Astrocyte (in vitro differentiated cells and primary cell): ENCODE measurements at regions not wholly inside any gene's neighbourhood (a gene's known extent, or its start where the extent isn't known, plus 50 kb on each side); places are given as distances from the start of the nearest gene placed in this dataset.

Experiments used
- DNase-seq: peaks from one replicate; pipeline ENCODE4 v3.0.0-alpha.2; 2010; ENCODE audit warnings: low read depth
- FAIRE-seq: peaks from 2 replicates; lab custom pipeline; 2011; peaks lifted over from hg19 to GRCh38; lab: Jason Lieb, UNC
- H2AFZ ChIP-seq: 2 replicates; pipeline ENCODE4 v1.6.0; 2012; ENCODE audit warnings: low read depth, low read length, inconsistent platforms
- H3K27ac ChIP-seq: 2 replicates; pipeline ENCODE4 v1.5.1; 2011; ENCODE audit warnings: low read depth, low read length, inconsistent platforms
- H3K27me3 ChIP-seq: 2 replicates; pipeline ENCODE4 v1.6.0; 2011; ENCODE audit warnings: low read length, inconsistent platforms; ENCODE audit not compliant: insufficient read depth
- H3K36me3 ChIP-seq: 2 replicates; pipeline ENCODE4 v1.5.1; 2011; ENCODE audit warnings: low read length, inconsistent platforms; ENCODE audit not compliant: insufficient read depth
- H3K4me1 ChIP-seq: 2 replicates; pipeline ENCODE4 v1.5.1; 2011; ENCODE audit warnings: low read length, inconsistent platforms; ENCODE audit not compliant: insufficient read depth
- H3K4me2 ChIP-seq: 2 replicates; pipeline ENCODE4 v1.6.0; 2012; ENCODE audit warnings: low read length, inconsistent platforms
- H3K4me3 ChIP-seq: 2 replicates; pipeline ENCODE4 v1.5.1; 2011; ENCODE audit warnings: low read depth, mild to moderate bottlenecking, low read length, inconsistent platforms; ENCODE audit not compliant: insufficient read depth
- H3K79me2 ChIP-seq: 2 replicates; pipeline ENCODE4 v1.6.0; 2012; ENCODE audit warnings: mild to moderate bottlenecking, low read length, inconsistent platforms; ENCODE audit not compliant: insufficient read depth
- H3K9ac ChIP-seq: 2 replicates; pipeline ENCODE4 v1.6.0; 2012; ENCODE audit warnings: mild to moderate bottlenecking, low read length, inconsistent platforms
- H3K9me3 ChIP-seq: 2 replicates; pipeline ENCODE4 v1.5.1; 2012; ENCODE audit warnings: low read depth, mild to moderate bottlenecking, low read length, inconsistent platforms; ENCODE audit not compliant: insufficient read depth
- H4K20me1 ChIP-seq: 2 replicates; pipeline ENCODE4 v1.6.0; 2012; ENCODE audit warnings: low read length, inconsistent platforms; ENCODE audit not compliant: insufficient read depth
- H3K27ac Mint-ChIP-seq: one replicate; pipeline ENCODE4 v1.8.0; 2021; ENCODE audit warnings: mild to moderate bottlenecking, mixed read lengths; ENCODE audit not compliant: unreplicated experiment
- H3K27me3 Mint-ChIP-seq: one replicate; pipeline ENCODE4 v1.8.0; 2021; ENCODE audit warnings: low read depth, mixed read lengths; ENCODE audit not compliant: unreplicated experiment
- H3K36me3 Mint-ChIP-seq: one replicate; pipeline ENCODE4 v1.8.0; 2021; ENCODE audit warnings: low read depth, mixed read lengths; ENCODE audit not compliant: unreplicated experiment
- H3K4me1 Mint-ChIP-seq: one replicate; pipeline ENCODE4 v1.8.0; 2021; ENCODE audit warnings: low read depth, mixed read lengths; ENCODE audit not compliant: unreplicated experiment
- H3K4me3 Mint-ChIP-seq: one replicate; pipeline ENCODE4 v1.8.0; 2021; ENCODE audit warnings: mild to moderate bottlenecking, moderate library complexity, mixed read lengths; ENCODE audit not compliant: unreplicated experiment
- H3K9me3 Mint-ChIP-seq: one replicate; pipeline ENCODE4 v1.8.0; 2021; ENCODE audit warnings: mild to moderate bottlenecking, mixed read lengths; ENCODE audit not compliant: unreplicated experiment
- CTCF ChIP-seq: IDR thresholded peaks from 2 replicates; pipeline ENCODE4 v1.5.1; 2011; ENCODE audit warnings: low read depth, mild to moderate bottlenecking, inconsistent platforms, low read length, moderate library complexity; ENCODE audit not compliant: insufficient read depth
- EZH2 ChIP-seq: IDR thresholded peaks from 2 replicates; pipeline ENCODE4 v1.6.1; 2012; ENCODE audit warnings: mild to moderate bottlenecking, low read length, inconsistent platforms; ENCODE audit not compliant: insufficient read depth

GRCh38 chr4:14083150-14083549 is 455.6 kb upstream of the BOD1L1 start:
- Histone ChIP-seq H3K4me3 (no peak overlapping the region), H3K9ac (no peak overlapping the region), H3K4me2 (no peak overlapping the region), H4K20me1 (no peaks in the 10 kb centered on the region), H3K27ac (no peak overlapping the region), H3K36me3 (no peaks in the 10 kb centered on the region), H2AFZ (no peak overlapping the region), H3K9me3 (no peaks in the 10 kb centered on the region), H3K27me3 (no peaks in the 10 kb centered on the region), H3K79me2 (no peaks in the 10 kb centered on the region), H3K4me1 (no peaks in the 10 kb centered on the region)
- Mint-ChIP-seq H3K9me3 (no peaks in the 10 kb centered on the region), H3K4me1 (no peaks in the 10 kb centered on the region), H3K36me3 (no peaks in the 10 kb centered on the region), H3K27ac (no peak overlapping the region), H3K27me3 (peaks cover 3% of the 10 kb centered on the region), H3K4me3 (no peak overlapping the region)
- no peak for DNase-seq
- no peak for FAIRE-seq
- TF ChIP-seq CTCF (no peak), EZH2 (no peak)

- no peaks in the 10 kb centered on the region for H3K4me1 Mint-ChIP-seq
- no peak overlapping the region for H3K4me3 Mint-ChIP-seq
- no peaks in the 10 kb centered on the region for H3K9me3 Mint-ChIP-seq
- FAIRE-seq (no peak), DNase-seq (no peak)
- Histone ChIP-seq H3K4me1 (no peaks in the 10 kb centered on the region), H3K9me3 (no peaks in the 10 kb centered on the region), H4K20me1 (no peaks in the 10 kb centered on the region), H3K27ac (no peak overlapping the region), H3K4me3 (no peak overlapping the region), H2AFZ (no peak overlapping the region), H3K36me3 (no peaks in the 10 kb centered on the region), H3K9ac (no peak overlapping the region), H3K79me2 (no peaks in the 10 kb centered on the region), H3K27me3 (no peaks in the 10 kb centered on the region), H3K4me2 (no peak overlapping the region)
- TF ChIP-seq CTCF, result no peak
- TF ChIP-seq EZH2, result no peak
- no peaks in the 10 kb centered on the region for H3K36me3 Mint-ChIP-seq
- no peak overlapping the region for H3K27ac Mint-ChIP-seq
- peaks cover 3% of the 10 kb centered on the region for H3K27me3 Mint-ChIP-seq
Observed at GRCh38 chr4:14084598-14084997, 457.1 kb upstream of the BOD1L1 start.

GRCh38 chr4:14087459-14087858 is 459.9 kb upstream of the BOD1L1 start:
- H3K4me2 ChIP-seq, result no peak overlapping the region
- peaks cover 2% of the 10 kb centered on the region for H3K9me3 Mint-ChIP-seq

More at GRCh38 chr4:14087459-14087858, 459.9 kb upstream of the BOD1L1 start:
- H2AFZ ChIP-seq, result no peak overlapping the region
- Mint-ChIP-seq H3K27ac (no peak overlapping the region), H3K4me1 (peaks cover 3% of the 10 kb centered on the region), H3K27me3 (no peaks in the 10 kb centered on the region), H3K4me3 (no peak overlapping the region), H3K36me3 (no peaks in the 10 kb centered on the region)
- H4K20me1 ChIP-seq, result no peaks in the 10 kb centered on the region
- no peak overlapping the region for H3K4me3 ChIP-seq
- no peak overlapping the region for H3K9ac ChIP-seq
- no peaks in the 10 kb centered on the region for H3K27me3 ChIP-seq
- H3K9me3 ChIP-seq, result no peaks in the 10 kb centered on the region
- H3K36me3 ChIP-seq, result no peaks in the 10 kb centered on the region
- DNase-seq (no peak), FAIRE-seq (no peak)
- H3K79me2 ChIP-seq, result no peaks in the 10 kb centered on the region
- TF ChIP-seq CTCF (no peak), EZH2 (no peak)
- H3K27ac ChIP-seq, result no peak overlapping the region
- no peaks in the 10 kb centered on the region for H3K4me1 ChIP-seq
